HUES6 (cell line): ENCODE measurements at regions not wholly inside any gene's neighbourhood (a gene's known extent, or its start where the extent isn't known, plus 50 kb on each side); places are given as distances from the start of the nearest gene placed in this dataset.

ENCODE experiments used
- H3K27ac ChIP-seq: 2 replicates; pipeline ENCODE4 v1.7.0; 2013; ENCODE audit warnings: low read depth, mild to moderate bottlenecking, low read length, inconsistent platforms
- H3K27me3 ChIP-seq: 2 replicates; pipeline ENCODE4 v1.6.1; 2013; ENCODE audit warnings: low read length; ENCODE audit not compliant: control insufficient read depth, insufficient read depth
- H3K36me3 ChIP-seq: 2 replicates; pipeline ENCODE4 v1.6.1; 2013; ENCODE audit warnings: low read length; ENCODE audit not compliant: control insufficient read depth, insufficient read depth
- H3K4me1 ChIP-seq: 2 replicates; pipeline ENCODE4 v1.6.1; 2013; ENCODE audit warnings: low read length; ENCODE audit not compliant: control insufficient read depth, insufficient read depth
- H3K4me3 ChIP-seq: 2 replicates; pipeline ENCODE4 v1.5.1; 2013; ENCODE audit warnings: low read depth, low read length
- H3K9ac ChIP-seq: one replicate; pipeline ENCODE4 v1.6.1; 2013; ENCODE audit warnings: mild to moderate bottlenecking, low read length
- H3K9me3 ChIP-seq: 2 replicates; pipeline ENCODE4 v1.6.1; 2013; ENCODE audit warnings: low read depth, low read length; ENCODE audit not compliant: control insufficient read depth, insufficient read depth

GRCh38 chr21:21788591-21788990 is 790.4 kb downstream of the NCAM2 start:
- Histone ChIP-seq H3K36me3 (no peaks in the 10 kb centered on the region), H3K9ac (no peak overlapping the region), H3K4me3 (no peak overlapping the region), H3K27ac (no peak overlapping the region), H3K27me3 (no peaks in the 10 kb centered on the region), H3K9me3 (no peaks in the 10 kb centered on the region), H3K4me1 (no peaks in the 10 kb centered on the region)

GRCh38 chr21:21801921-21802320 is 803.7 kb downstream of the NCAM2 start:
- Histone ChIP-seq H3K4me3 (no peak overlapping the region), H3K27ac (no peak overlapping the region), H3K9ac (no peak overlapping the region), H3K27me3 (no peaks in the 10 kb centered on the region), H3K9me3 (no peaks in the 10 kb centered on the region), H3K4me1 (peaks cover 5% of the 10 kb centered on the region), H3K36me3 (no peaks in the 10 kb centered on the region)

- H3K4me3 ChIP-seq = no peak overlapping the region
- H3K27ac ChIP-seq = no peak overlapping the region
- no peak overlapping the region for H3K9ac ChIP-seq
- H3K9me3 ChIP-seq = no peaks in the 10 kb centered on the region
- no peaks in the 10 kb centered on the region for H3K36me3 ChIP-seq
- peaks cover 2% of the 10 kb centered on the region for H3K4me1 ChIP-seq
- no peaks in the 10 kb centered on the region for H3K27me3 ChIP-seq
These were observed 808.7 kb downstream of the NCAM2 start for GRCh38 chr21:21806711-21807597.

- H3K27me3 ChIP-seq = no peaks in the 10 kb centered on the region
- H3K9me3 ChIP-seq = no peaks in the 10 kb centered on the region
These were observed 809.3 kb downstream of the NCAM2 start for GRCh38 chr21:21807598-21807903.

GRCh38 chr21:21813289-21813688 is 815.1 kb downstream of the NCAM2 start:
- Histone ChIP-seq H3K27ac (no peak overlapping the region), H3K9me3 (no peaks in the 10 kb centered on the region), H3K4me1 (no peaks in the 10 kb centered on the region), H3K4me3 (no peak overlapping the region), H3K9ac (no peak overlapping the region), H3K36me3 (no peaks in the 10 kb centered on the region), H3K27me3 (no peaks in the 10 kb centered on the region)

More at GRCh38 chr21:21807598-21807903, 809.3 kb downstream of the NCAM2 start:
- no peaks in the 10 kb centered on the region for H3K36me3 ChIP-seq
- H3K27ac ChIP-seq = no peak overlapping the region
- no peak overlapping the region for H3K4me3 ChIP-seq
- H3K4me1 ChIP-seq = no peaks in the 10 kb centered on the region
- H3K9ac ChIP-seq = no peak overlapping the region

GRCh38 chr21:21813934-21814333 is 815.7 kb downstream of the NCAM2 start:
- no peak overlapping the region for H3K9ac ChIP-seq
- H3K36me3 ChIP-seq = no peaks in the 10 kb centered on the region
- H3K9me3 ChIP-seq = no peaks in the 10 kb centered on the region
- no peaks in the 10 kb centered on the region for H3K27me3 ChIP-seq
- no peak overlapping the region for H3K27ac ChIP-seq
- no peaks in the 10 kb centered on the region for H3K4me1 ChIP-seq
- no peak overlapping the region for H3K4me3 ChIP-seq

DNA sequence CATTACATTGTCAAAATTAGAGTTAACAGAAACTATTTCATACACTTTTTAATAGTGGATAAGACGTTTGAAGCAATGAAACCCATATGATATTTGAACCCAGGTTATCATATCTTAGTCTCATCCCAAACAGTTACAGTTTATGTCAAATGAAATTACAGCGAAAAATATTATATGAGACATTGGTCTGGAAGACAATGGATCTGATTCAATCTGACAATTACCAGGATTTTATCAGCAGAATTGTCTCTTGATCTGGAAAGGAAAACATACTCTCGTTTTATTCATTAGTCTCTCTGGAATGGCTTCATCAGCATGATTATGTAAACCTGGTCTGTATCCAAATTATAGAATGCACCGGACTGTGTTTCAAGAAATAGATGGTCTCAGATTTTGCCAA is 818.6 kb downstream of the NCAM2 start:
- H3K4me1 ChIP-seq = no peaks in the 10 kb centered on the region
- H3K4me3 ChIP-seq = no peak overlapping the region
- H3K36me3 ChIP-seq = no peaks in the 10 kb centered on the region
- H3K27ac ChIP-seq = no peak overlapping the region
- H3K9ac ChIP-seq = no peak overlapping the region
- H3K27me3 ChIP-seq = no peaks in the 10 kb centered on the region
- H3K9me3 ChIP-seq = no peaks in the 10 kb centered on the region

GRCh38 chr21:21818898-21819297 is 820.7 kb downstream of the NCAM2 start:
- H3K36me3 ChIP-seq = no peaks in the 10 kb centered on the region
- no peaks in the 10 kb centered on the region for H3K4me1 ChIP-seq
- no peak overlapping the region for H3K27ac ChIP-seq
- H3K27me3 ChIP-seq = no peaks in the 10 kb centered on the region
- H3K4me3 ChIP-seq = no peak overlapping the region
- no peaks in the 10 kb centered on the region for H3K9me3 ChIP-seq
- H3K9ac ChIP-seq = no peak overlapping the region

GRCh38 chr21:21828130-21828529 is 829.9 kb downstream of the NCAM2 start:
- no peak overlapping the region for H3K4me3 ChIP-seq
- H3K9ac ChIP-seq = no peak overlapping the region
- H3K4me1 ChIP-seq = no peaks in the 10 kb centered on the region
- no peaks in the 10 kb centered on the region for H3K36me3 ChIP-seq
- no peaks in the 10 kb centered on the region for H3K27me3 ChIP-seq
- no peak overlapping the region for H3K27ac ChIP-seq
- no peaks in the 10 kb centered on the region for H3K9me3 ChIP-seq

DNA sequence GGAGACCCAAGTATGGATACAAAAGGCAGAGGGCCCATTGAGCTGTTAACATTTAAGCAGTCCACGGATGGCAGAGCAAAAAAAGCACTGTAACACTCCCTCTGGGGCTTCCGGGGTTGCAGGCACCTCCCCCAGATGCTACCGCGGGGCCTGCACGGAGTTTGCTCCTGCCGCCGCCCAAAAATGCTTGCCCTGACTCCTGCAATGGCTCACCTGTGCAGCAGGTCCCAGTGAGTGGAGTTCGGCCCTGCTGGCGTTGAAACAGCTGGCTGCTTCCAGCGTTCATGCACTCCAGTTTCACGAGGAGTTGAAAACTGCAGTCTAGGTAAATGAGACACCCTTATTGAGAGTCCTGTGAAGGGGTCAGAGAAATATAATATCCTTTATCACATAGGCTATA is 832.8 kb downstream of the NCAM2 start:
- Histone ChIP-seq H3K4me3 (no peak overlapping the region), H3K9ac (no peak overlapping the region), H3K27me3 (no peaks in the 10 kb centered on the region), H3K9me3 (no peaks in the 10 kb centered on the region), H3K4me1 (no peaks in the 10 kb centered on the region), H3K36me3 (no peaks in the 10 kb centered on the region), H3K27ac (no peak overlapping the region)

GRCh38 chr21:21845901-21846300 is 847.7 kb downstream of the NCAM2 start:
- H3K36me3 ChIP-seq = no peaks in the 10 kb centered on the region
- H3K4me3 ChIP-seq = no peak overlapping the region
- H3K27me3 ChIP-seq = no peaks in the 10 kb centered on the region
- no peak overlapping the region for H3K9ac ChIP-seq
- no peaks in the 10 kb centered on the region for H3K9me3 ChIP-seq
- H3K27ac ChIP-seq = no peak overlapping the region
- peaks cover 8% of the 10 kb centered on the region; the same call in 1 of the 2 replicates for H3K4me1 ChIP-seq
